ENCODE measurements at regions not wholly inside any gene's neighbourhood (a gene's known extent, or its start where the extent isn't known, plus 50 kb on each side); places are given as distances from the start of the nearest gene placed in this dataset.
"Not testable (repeated sequence)": the region's sequence is repeated elsewhere in the genome, so short reads cannot be mapped to it uniquely, and the experiment has no call there.

GRCh38 chr1:221246628-221247415, 367.6 kb downstream of the HLX start:
- no peak overlapping the region for H3K4me3 ChIP-seq (ENCODE audit: low read depth, low read length)
- no peaks in the 10 kb centered on the region for H3K4me1 ChIP-seq (ENCODE audit: control insufficient read depth, insufficient read depth, low read length)
- H3K36me3 ChIP-seq (ENCODE audit: control insufficient read depth, insufficient read depth, low read length), result no peaks in the 10 kb centered on the region
- no peak overlapping the region for H3K27ac ChIP-seq (ENCODE audit: low read depth, low read length)
- no peaks in the 10 kb centered on the region for H3K9me3 ChIP-seq (ENCODE audit: control insufficient read depth, insufficient read depth, low read length)
- WGBS (ENCODE audit: insufficient coverage), result no CpG with 5 or more reads among the region's 4 CpGs
- no peaks in the 10 kb centered on the region for H3K27me3 ChIP-seq (ENCODE audit: control insufficient read depth, insufficient read depth, low read length)
- no peak for DNase-seq (ENCODE audit: low read depth in 4 of 6, low spot score in 6 of 6)

- 100% methylated on average over 1 of the region's 2 CpGs for WGBS (ENCODE audit: insufficient coverage)
- H3K36me3 ChIP-seq (ENCODE audit: control insufficient read depth, insufficient read depth, low read length), result no peaks in the 10 kb centered on the region
- no peaks in the 10 kb centered on the region for H3K4me1 ChIP-seq (ENCODE audit: control insufficient read depth, insufficient read depth, low read length)
These were observed 372.3 kb downstream of the HLX start for GRCh38 chr1:221251580-221251979.

DNA sequence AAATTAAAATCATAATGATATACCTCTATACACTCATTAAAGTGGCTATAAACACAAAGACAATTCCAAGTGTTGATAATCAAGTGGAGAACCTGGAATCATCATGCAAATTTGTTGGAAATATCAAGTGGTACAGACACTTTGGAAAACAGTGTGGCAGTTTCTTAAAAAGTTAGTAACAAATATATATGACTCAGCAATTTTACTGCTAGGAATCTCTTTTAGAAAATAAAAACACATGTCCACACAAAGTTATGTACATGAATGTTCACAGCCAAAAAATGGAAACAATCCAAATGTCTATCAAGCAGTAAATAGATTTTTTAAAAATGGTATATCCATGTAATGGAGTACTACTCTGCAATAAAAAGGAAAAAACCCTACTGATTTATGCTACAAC, 375.6 kb downstream of the HLX start:
- H3K9me3 ChIP-seq (ENCODE audit: control insufficient read depth, insufficient read depth, low read length), result no peaks in the 10 kb centered on the region
- no peak for DNase-seq (ENCODE audit: low read depth in 4 of 6, low spot score in 6 of 6)
- H3K36me3 ChIP-seq (ENCODE audit: control insufficient read depth, insufficient read depth, low read length), result no peaks in the 10 kb centered on the region
- H3K4me1 ChIP-seq (ENCODE audit: control insufficient read depth, insufficient read depth, low read length), result no peaks in the 10 kb centered on the region
- H3K27ac ChIP-seq (ENCODE audit: low read depth, low read length), result no peak overlapping the region
- H3K27me3 ChIP-seq (ENCODE audit: control insufficient read depth, insufficient read depth, low read length), result no peaks in the 10 kb centered on the region
- no peak overlapping the region for H3K4me3 ChIP-seq (ENCODE audit: low read depth, low read length)

More at GRCh38 chr1:221251580-221251979, 372.3 kb downstream of the HLX start:
- DNase-seq (ENCODE audit: low read depth in 4 of 6, low spot score in 6 of 6), result no peak
- Histone ChIP-seq H3K4me3 (ENCODE audit: low read depth, low read length) (no peak overlapping the region), H3K27me3 (ENCODE audit: control insufficient read depth, insufficient read depth, low read length) (no peaks in the 10 kb centered on the region), H3K27ac (ENCODE audit: low read depth, low read length) (no peak overlapping the region), H3K9me3 (ENCODE audit: control insufficient read depth, insufficient read depth, low read length) (no peaks in the 10 kb centered on the region)

DNA sequence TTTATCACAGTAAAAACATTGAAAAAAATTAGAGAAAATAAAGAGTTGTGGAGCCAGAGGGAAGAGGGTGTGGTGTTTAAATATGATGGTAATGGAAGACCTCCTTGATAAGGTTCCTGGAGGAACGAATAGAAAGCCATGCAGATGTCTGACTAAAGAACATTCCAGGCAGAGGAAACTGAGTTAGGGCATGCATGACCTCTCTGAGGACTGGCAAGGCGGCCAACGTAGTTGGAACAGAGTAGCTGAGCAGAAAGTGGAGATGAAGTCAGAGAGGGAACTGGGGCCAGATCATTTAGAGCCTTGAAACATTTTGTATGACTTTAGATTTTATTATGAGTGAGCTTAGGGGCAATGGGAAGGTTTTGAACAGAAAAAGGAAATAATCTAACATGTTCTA, 377.5 kb downstream of the HLX start:
- 97% methylated on average over 3 of the region's 3 CpGs for WGBS (ENCODE audit: insufficient coverage)
- DNase-seq (ENCODE audit: low read depth in 4 of 6, low spot score in 6 of 6), result no peak

GRCh38 chr1:221257548-221257947, 378.3 kb downstream of the HLX start:
- no CpG with 5 or more reads among the region's 1 CpG for WGBS (ENCODE audit: insufficient coverage)
- H3K36me3 ChIP-seq (ENCODE audit: control insufficient read depth, insufficient read depth, low read length); H3K4me1 ChIP-seq (ENCODE audit: control insufficient read depth, insufficient read depth, low read length): not testable (repeated sequence)

More for the DNA sequence above, 377.5 kb downstream of the HLX start:
- Histone ChIP-seq H3K9me3 (ENCODE audit: control insufficient read depth, insufficient read depth, low read length) (no peaks in the 10 kb centered on the region), H3K27me3 (ENCODE audit: control insufficient read depth, insufficient read depth, low read length) (no peaks in the 10 kb centered on the region), H3K4me3 (ENCODE audit: low read depth, low read length) (no peak overlapping the region), H3K36me3 (ENCODE audit: control insufficient read depth, insufficient read depth, low read length) (no peaks in the 10 kb centered on the region), H3K4me1 (ENCODE audit: control insufficient read depth, insufficient read depth, low read length) (no peaks in the 10 kb centered on the region), H3K27ac (ENCODE audit: low read depth, low read length) (no peak overlapping the region)

GRCh38 chr1:221262677-221263076, 383.4 kb downstream of the HLX start:
- H3K4me1 ChIP-seq (ENCODE audit: control insufficient read depth, insufficient read depth, low read length); H3K9me3 ChIP-seq (ENCODE audit: control insufficient read depth, insufficient read depth, low read length); DNase-seq (ENCODE audit: low read depth in 4 of 6, low spot score in 6 of 6); H3K4me3 ChIP-seq (ENCODE audit: low read depth, low read length); H3K27me3 ChIP-seq (ENCODE audit: control insufficient read depth, insufficient read depth, low read length); H3K27ac ChIP-seq (ENCODE audit: low read depth, low read length); H3K36me3 ChIP-seq (ENCODE audit: control insufficient read depth, insufficient read depth, low read length): not testable (repeated sequence)
- WGBS (ENCODE audit: insufficient coverage), result 91% methylated on average over 5 of the region's 7 CpGs

More at GRCh38 chr1:221257548-221257947, 378.3 kb downstream of the HLX start:
- H3K27ac ChIP-seq (ENCODE audit: low read depth, low read length); H3K9me3 ChIP-seq (ENCODE audit: control insufficient read depth, insufficient read depth, low read length); H3K27me3 ChIP-seq (ENCODE audit: control insufficient read depth, insufficient read depth, low read length); H3K4me3 ChIP-seq (ENCODE audit: low read depth, low read length); DNase-seq (ENCODE audit: low read depth in 4 of 6, low spot score in 6 of 6): not testable (repeated sequence)

GRCh38 chr1:221263831-221264767, 384.9 kb downstream of the HLX start:
- Histone ChIP-seq H3K27ac (ENCODE audit: low read depth, low read length) (no peak overlapping the region), H3K36me3 (ENCODE audit: control insufficient read depth, insufficient read depth, low read length) (no peaks in the 10 kb centered on the region), H3K9me3 (ENCODE audit: control insufficient read depth, insufficient read depth, low read length) (no peaks in the 10 kb centered on the region), H3K27me3 (ENCODE audit: control insufficient read depth, insufficient read depth, low read length) (no peaks in the 10 kb centered on the region), H3K4me1 (ENCODE audit: control insufficient read depth, insufficient read depth, low read length) (no peaks in the 10 kb centered on the region), H3K4me3 (ENCODE audit: low read depth, low read length) (no peak overlapping the region)
- peak in 5 of 6 donors; percentile 38 to 93 (median 64) for DNase-seq (ENCODE audit: low read depth in 4 of 6, low spot score in 6 of 6)
- 79% methylated on average over 7 of the region's 9 CpGs for WGBS (ENCODE audit: insufficient coverage)

DNA sequence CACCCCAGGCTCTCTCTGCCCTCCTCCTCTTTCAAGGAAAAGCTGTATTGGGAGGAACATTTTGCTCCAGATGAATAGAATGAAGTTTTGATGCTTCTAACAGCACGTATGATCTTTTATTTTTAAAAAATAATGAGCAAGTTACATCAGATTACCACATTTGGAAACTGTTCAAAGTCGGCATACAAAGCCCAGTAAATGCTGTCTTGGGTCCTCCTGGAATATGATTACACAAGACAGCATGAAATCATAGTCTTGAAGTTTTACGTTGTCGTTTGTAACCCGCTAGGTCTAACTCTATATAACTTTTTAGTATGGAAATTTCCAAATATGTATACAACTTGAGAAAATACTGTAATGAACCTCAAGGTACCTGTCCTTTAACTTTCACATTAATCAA, 385.6 kb downstream of the HLX start:
- H3K4me3 ChIP-seq (ENCODE audit: low read depth, low read length), result no peak overlapping the region
- no peaks in the 10 kb centered on the region for H3K27me3 ChIP-seq (ENCODE audit: control insufficient read depth, insufficient read depth, low read length)
- no peaks in the 10 kb centered on the region for H3K4me1 ChIP-seq (ENCODE audit: control insufficient read depth, insufficient read depth, low read length)
- no peak for DNase-seq (ENCODE audit: low read depth in 4 of 6, low spot score in 6 of 6)
- no CpG with 5 or more reads among the region's 5 CpGs for WGBS (ENCODE audit: insufficient coverage)
- no peaks in the 10 kb centered on the region for H3K36me3 ChIP-seq (ENCODE audit: control insufficient read depth, insufficient read depth, low read length)
- no peaks in the 10 kb centered on the region for H3K9me3 ChIP-seq (ENCODE audit: control insufficient read depth, insufficient read depth, low read length)
- H3K27ac ChIP-seq (ENCODE audit: low read depth, low read length), result no peak overlapping the region

DNA sequence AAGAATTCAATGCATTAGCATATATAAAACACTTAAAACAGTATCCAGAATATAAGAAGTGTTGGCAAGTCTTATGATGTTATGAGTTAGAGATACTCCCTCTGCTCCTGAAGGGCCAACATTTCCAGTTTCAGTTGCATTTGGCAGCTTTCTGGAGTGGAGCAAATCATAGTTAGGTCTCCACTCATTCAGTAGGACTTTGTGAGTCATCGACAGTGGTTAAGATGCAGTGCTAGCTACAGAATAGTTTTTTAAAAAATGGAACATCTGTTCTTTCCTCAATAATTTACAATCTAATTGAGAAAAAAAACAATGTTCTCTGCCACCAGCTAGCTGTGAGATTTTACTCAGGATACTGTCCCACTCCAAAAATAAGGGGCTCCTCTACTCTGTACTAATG, 389.1 kb downstream of the HLX start:
- Histone ChIP-seq H3K4me3 (ENCODE audit: low read depth, low read length) (no peak overlapping the region), H3K27me3 (ENCODE audit: control insufficient read depth, insufficient read depth, low read length) (no peaks in the 10 kb centered on the region), H3K36me3 (ENCODE audit: control insufficient read depth, insufficient read depth, low read length) (no peaks in the 10 kb centered on the region), H3K4me1 (ENCODE audit: control insufficient read depth, insufficient read depth, low read length) (no peaks in the 10 kb centered on the region), H3K27ac (ENCODE audit: low read depth, low read length) (no peak overlapping the region), H3K9me3 (ENCODE audit: control insufficient read depth, insufficient read depth, low read length) (no peaks in the 10 kb centered on the region)
- no peak for DNase-seq (ENCODE audit: low read depth in 4 of 6, low spot score in 6 of 6)
- no CpG with 5 or more reads among the region's 1 CpG for WGBS (ENCODE audit: insufficient coverage)
